ENCODE measurements at regions not wholly inside any gene's neighbourhood (a gene's known extent, or its start where the extent isn't known, plus 50 kb on each side); places are given as distances from the start of the nearest gene placed in this dataset.

- no peak overlapping the region for H3K4me3 ChIP-seq (ENCODE audit: low read depth in 2 of 2, low read length in 1 of 2)
- H3F3A ChIP-seq (replicated peaks; ENCODE audit: insufficient read depth): no peaks in the 10 kb centered on the region
- H3K4me2 ChIP-seq: no peak overlapping the region
- no peak for DNase-seq
- TF ChIP-seq FOXM1 (IDR thresholded peaks at IDR 0.05; ENCODE audit: low read depth): no peak
- no peak for TF ChIP-seq EZH2phosphoT487 (IDR thresholded peaks at IDR 0.05; ENCODE audit: borderline replicate concordance, low read depth)
- no peak for TF ChIP-seq SMC3 (IDR thresholded peaks at IDR 0.05; ENCODE audit: low read depth, low read length)
- no peak for TF ChIP-seq YY1 (IDR thresholded peaks at IDR 0.05; ENCODE audit: low read depth)
- no peak for TF ChIP-seq FOSL2 (IDR thresholded peaks at IDR 0.05; ENCODE audit: borderline replicate concordance, low read depth)
- no peak for TF ChIP-seq MXI1 (IDR thresholded peaks at IDR 0.05; ENCODE audit: low read depth, low read length)
- TF ChIP-seq MEF2A (IDR thresholded peaks at IDR 0.05; ENCODE audit: borderline replicate concordance, low read depth): no peak
- TF ChIP-seq POLR2AphosphoS5 (IDR thresholded peaks at IDR 0.05; ENCODE audit: low read depth, low read length): no peak
- no peak for TF ChIP-seq IRF3 (IDR thresholded peaks at IDR 0.05; ENCODE audit: low read depth, low read length)
- TF ChIP-seq RFX5 (IDR thresholded peaks at IDR 0.05; ENCODE audit: low read length): no peak
- no peak for TF ChIP-seq TCF12 (IDR thresholded peaks at IDR 0.05)
- no peak for TF ChIP-seq MAX (IDR thresholded peaks at IDR 0.05; ENCODE audit: low read depth)
- no peak for TF ChIP-seq GABPA (IDR thresholded peaks at IDR 0.05; ENCODE audit: low read depth)
- TF ChIP-seq NRF1 (IDR thresholded peaks at IDR 0.05; ENCODE audit: low read depth, low read length): no peak
- no peak for TF ChIP-seq RAD21 (IDR thresholded peaks at IDR 0.05; ENCODE audit: low read length)
- no peak for TF ChIP-seq EP300 (IDR thresholded peaks at IDR 0.05; ENCODE audit: borderline replicate concordance in 1 of 2, low read depth in 1 of 2, low read length in 1 of 2)
- TF ChIP-seq REST (IDR thresholded peaks at IDR 0.05; ENCODE audit: low read depth, low read length): no peak
- TF ChIP-seq TEAD4 (IDR thresholded peaks at IDR 0.05; ENCODE audit: borderline replicate concordance, insufficient read depth): no peak
- 54% methylated on average over 2 of the region's 3 CpGs for whole genome bisulfite sequencing (ENCODE audit: low lambda C conversion rate)
- no peaks in the 10 kb centered on the region for H3K36me3 ChIP-seq (replicated peaks in 1 of 2; ENCODE audit: control insufficient read depth in 1 of 2, insufficient read depth in 2 of 2, low read length in 1 of 2)
- no peak overlapping the region for H3K9ac ChIP-seq
- no peaks in the 10 kb centered on the region for H3K9me2 ChIP-seq
- no peaks in the 10 kb centered on the region for H4K20me1 ChIP-seq (ENCODE audit: insufficient read depth)
- H3K27me3 ChIP-seq (ENCODE audit: insufficient read depth): no peaks in the 10 kb centered on the region
- no peaks in the 10 kb centered on the region for H3K79me2 ChIP-seq (ENCODE audit: insufficient read depth)
- ChIA-PET CTCF (no interaction called here), POLR2A (no interaction called here)
- H3K9me3 ChIP-seq: no peaks in the 10 kb centered on the region
- peaks cover 0 to 6% of the 10 kb centered on the region in 2 experiments; a peak in 1 of 4 replicates for H3K4me1 ChIP-seq (ENCODE audit: control insufficient read depth in 1 of 2, insufficient read depth in 2 of 2, low read depth in 1 of 2, low read length in 1 of 2)
- no peak overlapping the region for H3K27ac ChIP-seq (ENCODE audit: low read depth in 2 of 2, low read length in 1 of 2)
- no peak overlapping the region for H2AFZ ChIP-seq (ENCODE audit: low read depth)
Measured at GRCh38 chr11:115981814-115982471, 477.7 kb upstream of the CADM1 start.

Data from SK-N-SH (cell line).